ENCODE measurements at regions not wholly inside any gene's neighbourhood (a gene's known extent, or its start where the extent isn't known, plus 50 kb on each side); places are given as distances from the start of the nearest gene placed in this dataset.

- Histone ChIP-seq H3K9me3 (ENCODE audit: control insufficient read depth, insufficient read depth, low read depth, low read length) (no peaks in the 10 kb centered on the region), H3K4me1 (ENCODE audit: control insufficient read depth, insufficient read depth, low read length) (no peaks in the 10 kb centered on the region), H3K36me3 (ENCODE audit: control insufficient read depth in 2 of 2, insufficient read depth in 1 of 2, low read length in 2 of 2) (no peaks in the 10 kb centered on the region), H3K27ac (ENCODE audit: extremely low read depth, low read depth, low read length) (no peak overlapping the region), H3K4me3 (ENCODE audit: low read depth, low read length) (no peak overlapping the region)
- TF ChIP-seq MYNN (tag by site-specific recombination; IDR thresholded peaks at IDR 0.05; ENCODE audit: borderline replicate concordance) (no peak), SCRT1 (tag by site-specific recombination; IDR thresholded peaks at IDR 0.05; ENCODE audit: borderline replicate concordance) (no peak), ZNF654 (tag by site-specific recombination; IDR thresholded peaks at IDR 0.05; ENCODE audit: low read depth) (no peak), ZNF174 (tag by site-specific recombination; IDR thresholded peaks at IDR 0.05) (no peak), ZNF510 (tag by site-specific recombination; IDR thresholded peaks at IDR 0.05; ENCODE audit: insufficient replicate concordance) (no peak), ZFP69B (tag by site-specific recombination; IDR thresholded peaks at IDR 0.05) (no peak), GLI2 (tag by site-specific recombination; IDR thresholded peaks at IDR 0.05; ENCODE audit: borderline replicate concordance, low read depth) (no peak), ZNF621 (tag by site-specific recombination; IDR thresholded peaks at IDR 0.05) (no peak), ZNF157 (tag by site-specific recombination; IDR thresholded peaks at IDR 0.05) (no peak), KLF8 (tag by site-specific recombination; IDR thresholded peaks at IDR 0.05) (no peak), FEZF1 (tag by site-specific recombination; IDR thresholded peaks at IDR 0.05) (no peak)
- CTCF ChIA-PET = no interaction called here
- POLR2A ChIA-PET = no interaction called here
These were observed 1061.4 kb downstream of the TSN start for GRCh38 chr2:122816803-122817202.

- Histone ChIP-seq H3K9me3 (ENCODE audit: control insufficient read depth, insufficient read depth, low read depth, low read length) (no peaks in the 10 kb centered on the region), H3K27ac (ENCODE audit: extremely low read depth, low read depth, low read length) (no peak overlapping the region), H3K4me3 (ENCODE audit: low read depth, low read length) (no peak overlapping the region), H3K4me1 (ENCODE audit: control insufficient read depth, insufficient read depth, low read length) (no peaks in the 10 kb centered on the region), H3K36me3 (ENCODE audit: control insufficient read depth in 2 of 2, insufficient read depth in 1 of 2, low read length in 2 of 2) (no peaks in the 10 kb centered on the region)
- ChIA-PET POLR2A (no interaction called here), CTCF (no interaction called here)
- no peak for TF ChIP-seq ZNF701 (tag by site-specific recombination; IDR thresholded peaks at IDR 0.05)
- TF ChIP-seq ZNF112 (tag by site-specific recombination; IDR thresholded peaks at IDR 0.05) = no peak
- no peak for TF ChIP-seq TCF7L2 (IDR thresholded peaks at IDR 0.05; ENCODE audit: borderline replicate concordance, low read depth, low read length)
- no peak for TF ChIP-seq ZBTB48 (tag by site-specific recombination; IDR thresholded peaks at IDR 0.05)
- TF ChIP-seq ZNF48 (tag by site-specific recombination; IDR thresholded peaks at IDR 0.05) = no peak
- TF ChIP-seq ZBTB44 (tag by site-specific recombination; IDR thresholded peaks at IDR 0.05) = no peak
These were observed 1066.9 kb downstream of the TSN start for GRCh38 chr2:122822319-122822718.

GRCh38 chr2:122830157-122830556 lies 1074.7 kb downstream of the TSN start:
- ChIA-PET CTCF (no interaction called here), POLR2A (interaction anchor here (0.6 kb wide), 1 partner anchor 330 kb away, joined by 4 read pairs; no protein-coding TSS in a partner anchor)

GRCh38 chr2:122831649-122832048 lies 1076.2 kb downstream of the TSN start:
- ChIA-PET CTCF (no interaction called here), POLR2A (no interaction called here)
- no peaks in the 10 kb centered on the region for H3K9me3 ChIP-seq (ENCODE audit: control insufficient read depth, insufficient read depth, low read depth, low read length)
- H3K4me3 ChIP-seq (ENCODE audit: low read depth, low read length) = no peak overlapping the region
- H3K27ac ChIP-seq (ENCODE audit: extremely low read depth, low read depth, low read length) = no peak overlapping the region
- no peaks in the 10 kb centered on the region for H3K4me1 ChIP-seq (ENCODE audit: control insufficient read depth, insufficient read depth, low read length)
- H3K36me3 ChIP-seq (ENCODE audit: control insufficient read depth in 2 of 2, insufficient read depth in 1 of 2, low read length in 2 of 2) = no peaks in the 10 kb centered on the region
- TF ChIP-seq ZNF530 (tag by site-specific recombination; IDR thresholded peaks at IDR 0.05; ENCODE audit: low read depth) = no peak
- TF ChIP-seq ZNF280C (tag by site-specific recombination; IDR thresholded peaks at IDR 0.05) = no peak
- no peak for TF ChIP-seq ZNF623 (tag by site-specific recombination; IDR thresholded peaks at IDR 0.05)
- TF ChIP-seq ZNF473 (tag by site-specific recombination; IDR thresholded peaks at IDR 0.05) = no peak
- TF ChIP-seq ZNF19 (tag by site-specific recombination; IDR thresholded peaks at IDR 0.05; ENCODE audit: low read depth) = no peak
- TF ChIP-seq PBX3 (CRISPR knock-in tag; IDR thresholded peaks at IDR 0.05) = no peak
- no peak for TF ChIP-seq ZIC2 (tag by site-specific recombination; IDR thresholded peaks at IDR 0.05)
- TF ChIP-seq ZBTB48 (tag by site-specific recombination; IDR thresholded peaks at IDR 0.05) = no peak

More at GRCh38 chr2:122830157-122830556, 1074.7 kb downstream of the TSN start:
- TF ChIP-seq ZNF214 (tag by site-specific recombination; IDR thresholded peaks at IDR 0.05; ENCODE audit: borderline replicate concordance) = no peak
- TF ChIP-seq ZNF560 (tag by site-specific recombination; IDR thresholded peaks at IDR 0.05; ENCODE audit: borderline replicate concordance) = no peak
- TF ChIP-seq WT1 (tag by site-specific recombination; IDR thresholded peaks at IDR 0.05) = no peak
- TF ChIP-seq ZNF549 (tag by site-specific recombination; IDR thresholded peaks at IDR 0.05) = no peak
- TF ChIP-seq SCRT2 (tag by site-specific recombination; IDR thresholded peaks at IDR 0.05) = no peak
- no peak for TF ChIP-seq ZBTB20 (tag by site-specific recombination; IDR thresholded peaks at IDR 0.05)
- no peak for TF ChIP-seq ZNF112 (tag by site-specific recombination; IDR thresholded peaks at IDR 0.05)
- TF ChIP-seq BCL11A (tag by site-specific recombination; IDR thresholded peaks at IDR 0.05; ENCODE audit: low read depth) = no peak
- no peaks in the 10 kb centered on the region for H3K36me3 ChIP-seq (ENCODE audit: control insufficient read depth in 2 of 2, insufficient read depth in 1 of 2, low read length in 2 of 2)
- no peak overlapping the region for H3K27ac ChIP-seq (ENCODE audit: extremely low read depth, low read depth, low read length)
- no peaks in the 10 kb centered on the region for H3K9me3 ChIP-seq (ENCODE audit: control insufficient read depth, insufficient read depth, low read depth, low read length)
- no peak overlapping the region for H3K4me3 ChIP-seq (ENCODE audit: low read depth, low read length)
- H3K4me1 ChIP-seq (ENCODE audit: control insufficient read depth, insufficient read depth, low read length) = no peaks in the 10 kb centered on the region
